HG03280 (cell line): ENCODE measurements at regions not wholly inside any gene's neighbourhood (a gene's known extent, or its start where the extent isn't known, plus 50 kb on each side); places are given as distances from the start of the nearest gene placed in this dataset.
"Not testable (repeated sequence)": the region's sequence is repeated elsewhere in the genome, so short reads cannot be mapped to it uniquely, and the experiment has no call there.

Source experiments
- ATAC-seq: cut with Tn5 transposase; IDR thresholded peaks from one replicate; pipeline ENCODE4 v1.9.1; 2021; ENCODE audit warnings: mild to moderate bottlenecking, moderate library complexity; ENCODE audit not compliant: unreplicated experiment

GRCh38 chr1:193417945-193418744, 231.7 kb upstream of the B3GALT2 start:
- ATAC-seq, result no peak

GRCh38 chr1:193417403-193417802, 231.0 kb upstream of the B3GALT2 start:
- ATAC-seq, result no peak

DNA sequence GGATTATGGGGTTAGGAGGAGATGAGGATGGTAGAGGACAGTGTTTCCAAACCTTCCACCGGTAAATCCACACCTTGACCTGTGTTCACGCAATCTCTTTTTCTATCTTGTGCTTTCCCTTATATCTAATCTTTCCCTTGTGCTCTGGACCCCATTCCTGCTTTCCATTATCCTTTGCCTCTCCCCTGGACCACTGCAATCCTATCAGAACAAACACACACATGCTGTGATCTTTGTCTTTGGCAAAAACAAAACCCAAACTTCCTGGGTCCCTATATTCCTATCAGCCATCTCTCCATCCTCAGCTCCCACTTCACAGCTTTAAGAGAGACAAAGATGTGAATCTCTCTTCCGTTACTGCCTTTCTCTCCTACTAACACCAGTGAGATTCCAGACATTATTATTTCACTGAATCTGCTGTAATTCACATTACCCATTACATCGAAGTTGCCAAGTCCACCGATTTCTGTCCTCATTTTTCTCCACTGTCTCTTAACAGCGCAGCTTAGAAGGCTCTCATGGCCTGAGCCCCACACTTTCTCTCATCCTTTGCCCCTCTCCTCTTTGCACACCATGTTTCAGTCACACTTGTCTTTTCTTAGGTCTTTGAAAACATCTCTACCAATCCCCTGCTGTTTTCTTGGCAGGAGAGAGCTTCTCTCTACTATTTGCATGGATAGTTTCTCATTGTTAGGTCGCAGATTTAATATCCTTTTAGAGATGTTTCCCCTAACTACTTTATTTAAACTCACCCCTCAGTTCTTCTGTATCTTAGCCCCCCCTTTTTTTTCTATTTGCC, 230.0 kb upstream of the B3GALT2 start:
- ATAC-seq, result no peak

DNA sequence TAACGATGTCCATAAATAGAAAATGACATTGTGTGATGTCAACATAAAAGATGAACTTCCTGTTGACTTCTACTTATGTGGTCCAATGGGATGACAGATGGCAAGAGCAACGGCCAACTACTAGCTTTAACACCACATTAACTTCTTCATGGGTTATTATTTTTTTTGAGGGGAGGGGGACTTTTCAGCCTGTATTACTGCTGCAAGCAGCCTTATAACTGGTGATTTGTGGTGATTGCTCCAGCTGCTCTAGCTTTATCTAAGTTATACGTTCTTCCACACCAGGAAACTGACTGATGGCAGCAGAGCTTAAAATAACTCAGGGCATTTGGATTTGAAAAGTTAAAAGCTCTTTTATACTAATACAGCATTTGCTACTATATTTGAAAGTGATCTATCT, 228.8 kb upstream of the B3GALT2 start:
- no peak for ATAC-seq

DNA sequence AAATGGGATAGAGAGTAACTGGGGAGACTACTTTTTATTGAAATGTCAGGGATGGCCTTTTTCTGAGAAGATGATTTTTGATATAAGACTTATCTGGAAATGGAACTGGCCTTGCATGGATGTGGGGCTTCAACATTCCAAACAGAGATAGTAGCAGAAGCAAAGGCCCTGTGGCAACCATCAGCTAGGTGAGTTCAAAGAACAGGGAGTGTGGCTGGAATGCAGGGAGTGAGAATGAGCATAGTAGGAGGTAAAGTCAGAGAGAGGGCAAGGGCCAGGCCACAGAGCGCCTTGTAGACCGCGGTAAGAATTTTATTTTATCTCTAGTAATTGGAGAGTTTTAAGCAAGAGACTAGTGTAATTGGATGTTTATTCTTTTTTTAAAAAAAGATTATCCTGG, 227.0 kb upstream of the B3GALT2 start:
- ATAC-seq, result no peak

GRCh38 chr1:193412748-193413147, 226.3 kb upstream of the B3GALT2 start:
- no peak for ATAC-seq

- no peak for ATAC-seq
Measured at GRCh38 chr1:193411714-193412113, 225.3 kb upstream of the B3GALT2 start.

DNA sequence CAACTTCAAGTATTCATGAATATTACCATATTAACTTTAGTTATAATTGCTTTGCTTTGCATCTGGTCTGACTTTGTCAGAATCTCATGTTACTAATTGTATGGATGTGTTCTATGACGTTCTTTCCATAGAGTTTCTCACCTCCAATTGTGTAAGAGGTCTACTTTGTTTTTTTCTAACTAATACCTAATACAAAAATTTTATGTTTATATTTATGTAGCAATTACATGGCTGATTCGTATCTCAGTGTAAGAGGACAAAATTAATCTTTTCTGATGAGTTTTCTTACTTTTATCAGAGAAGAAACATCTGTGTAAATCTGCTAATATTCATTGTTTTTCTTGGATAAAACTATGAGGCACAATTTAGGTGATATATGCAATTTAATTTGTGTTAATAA, 224.8 kb upstream of the B3GALT2 start:
- no peak for ATAC-seq

DNA sequence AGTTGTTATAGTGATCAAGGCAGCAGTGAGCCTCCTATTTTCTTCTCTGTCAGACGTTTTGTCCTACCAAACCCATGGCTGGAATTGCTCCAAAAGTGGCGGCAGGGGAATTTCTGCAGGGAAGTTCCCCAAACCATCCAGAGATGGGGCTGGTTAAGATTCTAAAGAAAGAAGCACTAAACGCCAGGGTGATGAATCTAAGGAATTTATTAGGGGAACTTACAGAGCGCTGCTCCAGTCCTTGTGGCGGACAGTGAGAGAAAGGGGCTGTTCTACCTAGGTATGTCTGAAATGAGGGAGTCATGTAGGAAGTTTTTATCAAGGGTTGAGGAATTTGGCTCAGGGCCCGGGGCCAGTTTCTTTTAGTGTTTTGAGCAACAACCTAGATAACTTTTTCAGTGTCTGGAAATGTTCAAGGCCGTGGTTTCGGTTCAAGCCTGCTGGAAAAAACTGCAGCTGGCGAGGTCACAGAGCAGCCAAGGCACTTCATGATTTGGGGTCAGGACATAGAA, 222.4 kb upstream of the B3GALT2 start:
- no peak for ATAC-seq

- ATAC-seq, result peak; percentile 63
Measured at GRCh38 chr1:193406901-193407300, 220.5 kb upstream of the B3GALT2 start.

DNA sequence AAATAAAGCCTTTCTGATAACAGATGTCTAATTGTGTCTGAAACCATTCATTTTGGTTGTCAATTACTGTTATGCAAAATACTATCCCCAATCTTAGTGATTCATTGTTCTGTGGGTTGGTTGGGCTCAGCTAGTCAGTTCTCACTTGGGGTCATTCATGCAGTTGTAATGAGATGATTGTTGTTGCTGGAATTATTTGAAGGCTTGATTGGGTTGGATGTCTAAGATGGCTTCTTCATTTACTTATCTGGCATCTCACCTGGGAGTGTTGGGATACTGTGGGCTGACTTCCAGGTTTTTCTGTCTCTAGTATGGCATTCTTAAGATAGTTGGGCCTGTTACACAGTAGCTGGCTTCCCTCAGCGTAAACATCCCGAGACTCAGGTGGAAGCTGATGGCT, 217.8 kb upstream of the B3GALT2 start:
- no peak for ATAC-seq

DNA sequence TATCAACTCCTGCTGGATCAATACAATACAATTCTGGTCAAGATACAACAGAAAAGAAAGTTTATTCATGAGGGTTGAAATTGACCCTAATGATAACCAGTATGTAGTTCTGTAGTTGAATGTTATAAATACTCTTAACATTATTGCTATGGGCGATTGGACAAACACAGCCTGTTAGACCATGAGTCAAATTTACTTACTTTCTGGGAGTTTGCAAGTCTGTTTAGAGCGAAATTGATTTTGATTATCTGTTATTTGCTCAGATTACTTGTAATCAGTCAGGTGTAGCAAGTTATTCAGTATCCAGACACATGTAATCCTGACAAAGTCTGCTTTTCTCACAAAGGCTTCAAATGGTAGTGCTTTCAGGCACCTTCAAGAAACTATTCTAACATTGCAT, 216.6 kb upstream of the B3GALT2 start:
- no peak for ATAC-seq

DNA sequence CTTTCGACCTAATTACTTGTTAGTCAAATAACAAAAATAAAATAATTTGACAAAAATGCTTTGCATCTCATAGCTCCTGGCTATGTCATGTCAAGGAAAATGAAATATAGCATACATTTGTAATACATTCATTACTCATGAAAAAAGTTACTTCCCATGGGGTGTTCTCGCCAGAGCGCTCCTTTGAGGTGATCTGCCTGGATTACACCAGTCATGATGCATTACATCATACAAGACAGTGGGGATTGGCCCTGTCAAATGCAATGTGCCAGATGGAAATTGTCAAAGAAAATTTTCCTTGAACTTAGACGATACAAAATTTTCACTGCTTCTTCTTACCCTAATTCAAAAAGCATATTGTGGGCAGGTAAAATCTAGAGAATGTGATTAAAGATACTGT, 215.6 kb upstream of the B3GALT2 start:
- no peak for ATAC-seq

- ATAC-seq, result no peak
Measured at GRCh38 chr1:193394336-193394735, 207.9 kb upstream of the B3GALT2 start.

DNA sequence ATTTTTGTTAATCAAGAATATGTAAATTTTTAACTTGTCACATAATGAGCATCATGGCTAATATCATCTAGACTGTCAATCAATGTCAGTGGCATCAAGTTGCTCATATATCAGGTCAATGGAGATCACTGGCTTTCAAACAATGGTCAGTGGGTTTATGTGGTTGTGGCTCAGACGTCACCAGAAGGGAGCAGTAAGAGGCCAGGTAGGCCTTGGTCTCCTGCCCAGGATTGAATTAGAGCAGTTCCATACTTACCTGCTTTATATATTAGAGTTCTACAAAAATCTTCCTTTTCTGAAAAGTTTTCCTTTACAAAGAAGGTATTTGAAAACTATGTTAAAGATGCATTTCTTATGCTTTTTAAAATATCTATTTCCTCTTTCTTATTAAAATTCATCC, 206.3 kb upstream of the B3GALT2 start:
- no peak for ATAC-seq

DNA sequence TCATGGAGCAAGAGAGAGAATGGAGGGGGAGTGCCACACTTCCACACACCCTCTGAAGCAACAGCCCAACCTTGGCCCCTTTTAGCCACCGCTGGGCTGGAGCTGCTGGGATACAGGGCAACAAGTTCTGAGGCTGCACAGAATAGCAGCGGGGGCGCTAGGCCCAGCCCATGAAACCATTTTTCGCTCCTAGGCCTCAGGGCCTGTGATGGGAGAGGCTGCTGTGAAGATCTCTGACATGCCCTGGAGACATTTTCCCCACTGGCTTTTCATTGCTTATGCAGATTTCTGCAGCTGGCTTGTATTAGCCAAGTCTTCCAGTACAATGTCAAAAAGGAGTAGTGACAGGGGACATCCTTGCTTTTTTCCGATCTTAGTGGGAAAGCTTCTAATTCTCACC, 202.3 kb upstream of the B3GALT2 start:
- no peak for ATAC-seq

DNA sequence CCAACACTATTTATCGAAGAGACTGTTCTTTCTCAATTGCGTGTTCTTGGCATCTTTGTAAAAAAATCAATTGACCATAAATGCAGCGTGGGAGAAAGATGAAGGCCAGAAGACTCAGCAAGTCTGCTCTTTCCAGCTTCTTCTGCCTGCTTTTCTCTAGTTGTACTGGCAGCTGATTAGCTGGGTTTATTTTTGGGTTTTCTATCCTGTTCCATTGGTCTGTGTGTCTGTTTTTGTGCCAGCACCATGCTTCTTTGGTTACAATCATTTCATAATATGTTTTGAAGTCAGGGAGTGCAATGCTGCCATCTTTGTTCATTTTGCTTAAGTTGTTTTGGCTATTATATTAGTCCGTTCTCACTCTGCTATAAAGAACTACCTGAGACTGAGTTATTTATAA, 201.8 kb upstream of the B3GALT2 start:
- no peak for ATAC-seq

DNA sequence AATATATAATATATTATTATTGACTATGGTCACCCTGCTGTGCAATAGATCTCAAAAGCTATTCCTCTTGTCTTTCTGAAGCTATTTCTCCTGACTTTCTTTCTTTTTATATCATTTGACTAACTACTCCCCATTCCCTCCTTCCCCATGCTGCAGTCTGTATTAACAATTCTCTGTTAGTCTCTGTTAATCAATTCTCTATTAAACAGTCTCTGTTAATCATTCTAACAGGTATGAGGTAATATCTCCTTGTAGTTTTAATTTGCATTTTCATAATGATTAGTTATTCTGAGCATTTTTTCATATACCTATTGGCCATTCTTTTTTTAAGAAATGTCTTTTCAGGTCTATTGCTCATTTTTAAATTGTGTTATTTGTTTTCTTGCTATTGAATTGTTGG, 201.0 kb upstream of the B3GALT2 start:
- no peak for ATAC-seq

- not testable (repeated sequence) for ATAC-seq
Measured at GRCh38 chr1:193378451-193378850, 192.0 kb upstream of the B3GALT2 start.

DNA sequence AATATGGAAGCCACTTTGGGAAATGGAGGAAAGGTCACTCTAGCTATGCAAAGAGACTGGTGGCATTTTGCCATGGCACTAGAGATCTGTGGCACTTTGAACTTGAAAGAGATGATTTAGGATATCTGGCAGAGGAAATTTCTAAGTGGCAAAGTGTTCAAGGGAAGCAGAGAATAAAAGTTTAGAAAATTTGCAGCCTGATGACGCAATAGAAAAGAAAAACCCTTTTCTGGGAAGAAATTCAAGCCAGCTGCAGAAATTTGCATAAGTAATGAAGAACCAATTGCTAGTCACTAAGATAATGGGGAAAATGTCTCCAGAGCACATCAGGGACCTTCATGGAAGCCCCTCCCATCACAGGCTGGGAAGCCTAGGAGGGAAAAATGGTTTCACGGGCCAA, 191.1 kb upstream of the B3GALT2 start:
- no peak for ATAC-seq

GRCh38 chr1:193372553-193372952, 186.1 kb upstream of the B3GALT2 start:
- ATAC-seq, result no peak

GRCh38 chr1:193368302-193368701, 181.9 kb upstream of the B3GALT2 start:
- ATAC-seq, result no peak
